KMS-11 (cell line): ENCODE measurements at regions not wholly inside any gene's neighbourhood (a gene's known extent, or its start where the extent isn't known, plus 50 kb on each side); places are given as distances from the start of the nearest gene placed in this dataset.
A peak's percentile ranks its signal among the peaks of the same experiment; 100 is the strongest.
"Not testable (repeated sequence)": the region's sequence is repeated elsewhere in the genome, so short reads cannot be mapped to it uniquely, and the experiment has no call there.

Experiments
- H2AFZ ChIP-seq: fragments of 200-600 bp; sonication (generic); 2 replicates; pipeline ENCODE4 v1.6.1; 2016; ENCODE audit warnings: antibody characterized with exemption, mixed run types, low read depth
- H3K27ac ChIP-seq: fragments of 200-600 bp; sonication (generic); 2 replicates; pipeline ENCODE4 v1.6.1; 2016; ENCODE audit warnings: mild to moderate bottlenecking, mixed run types
- H3K27me3 ChIP-seq: fragments of 200-600 bp; sonication (generic); 2 replicates; pipeline ENCODE4 v1.6.1; 2017; ENCODE audit warnings: mild to moderate bottlenecking, low read depth, mixed run types, moderate library complexity; ENCODE audit not compliant: insufficient read depth
- H3K36me3 ChIP-seq: fragments of 200-600 bp; sonication (generic); 2 replicates; pipeline ENCODE4 v1.6.1; 2017; ENCODE audit warnings: mild to moderate bottlenecking, mixed run types; ENCODE audit not compliant: insufficient read depth
- H3K4me1 ChIP-seq: fragments of 200-600 bp; sonication (generic); 2 replicates; pipeline ENCODE4 v1.6.1; 2016; ENCODE audit warnings: mild to moderate bottlenecking, low read depth, mixed run types; ENCODE audit not compliant: poor library complexity, severe bottlenecking
- H3K4me2 ChIP-seq: fragments of 200-600 bp; sonication (generic); 2 replicates; pipeline ENCODE4 v1.7.0; 2016; ENCODE audit warnings: mild to moderate bottlenecking, mixed run types
- H3K4me3 ChIP-seq: fragments of 200-600 bp; sonication (generic); IDR thresholded peaks from 2 replicates; pipeline ENCODE4 v1.6.1; 2017; ENCODE audit warnings: low read depth, low read length, mixed read lengths; ENCODE audit not compliant: insufficient read depth
- H3K79me2 ChIP-seq: fragments of 200-600 bp; sonication (generic); 2 replicates; pipeline ENCODE4 v1.6.1; 2016; ENCODE audit warnings: low read depth, mixed run types; ENCODE audit not compliant: insufficient read depth
- H3K9ac ChIP-seq: fragments of 200-600 bp; sonication (generic); 2 replicates; pipeline ENCODE4 v1.6.1; 2016; ENCODE audit warnings: mild to moderate bottlenecking, mixed run types
- H4K20me1 ChIP-seq: fragments of 200-600 bp; sonication (generic); 2 replicates; pipeline ENCODE4 v1.6.1; 2016; ENCODE audit warnings: mild to moderate bottlenecking, mixed run types; ENCODE audit not compliant: insufficient read depth
- CTCF ChIP-seq: fragments of 200-600 bp; sonication (generic); conservative IDR thresholded peaks from 2 replicates; pipeline ENCODE4 v1.6.1; 2017; ENCODE audit warnings: low read depth, mild to moderate bottlenecking, antibody characterized with exemption, low read length, moderate library complexity, mixed read lengths

DNA sequence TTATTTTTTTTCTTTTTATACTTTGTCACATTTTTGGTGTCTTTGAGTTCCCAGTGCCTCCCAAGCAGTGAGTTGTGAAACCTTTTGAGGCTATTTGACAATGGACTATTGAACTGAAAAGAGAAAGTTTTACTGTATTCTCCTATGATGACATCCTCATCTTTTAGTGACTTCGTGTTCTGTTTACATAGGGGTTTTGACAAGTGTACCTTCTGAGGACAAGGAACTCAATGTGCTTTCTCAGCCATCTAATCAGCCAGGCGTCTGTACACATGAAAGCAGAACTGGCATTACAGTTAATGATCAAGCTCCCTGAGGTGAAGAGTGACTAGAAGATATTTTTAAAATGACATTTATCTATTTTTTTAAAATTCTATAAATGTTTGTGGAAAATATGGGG is 175.5 kb downstream of the ANXA1 start:
- no peak overlapping the region for H2AFZ ChIP-seq

DNA sequence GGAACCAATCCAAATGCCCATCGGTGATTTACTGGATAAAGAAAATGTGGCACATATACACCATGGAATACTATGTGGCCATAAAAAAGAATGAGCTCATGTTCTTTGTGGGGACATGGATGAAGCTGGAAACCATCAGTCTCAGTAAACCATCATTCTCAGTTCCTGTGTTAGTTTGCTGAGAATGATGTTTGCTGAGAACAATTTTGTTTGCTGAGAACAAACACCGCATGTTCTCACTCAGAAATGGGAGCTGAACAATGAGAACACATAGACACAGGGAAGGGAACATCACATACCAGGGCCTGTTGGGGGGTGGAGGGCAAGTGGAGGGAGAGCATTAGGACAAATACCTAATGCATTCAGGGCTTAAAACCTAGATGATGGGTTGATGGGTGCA is 185.5 kb downstream of the ANXA1 start:
- H3K9ac ChIP-seq, H3K4me2 ChIP-seq, H2AFZ ChIP-seq, H3K36me3 ChIP-seq, H3K27ac ChIP-seq, H4K20me1 ChIP-seq, H3K4me1 ChIP-seq, H3K4me3 ChIP-seq, H3K79me2 ChIP-seq, H3K27me3 ChIP-seq: not testable (repeated sequence)

More for the DNA sequence above, 175.5 kb downstream of the ANXA1 start:
- no peak overlapping the region for H3K4me3 ChIP-seq
- H4K20me1 ChIP-seq, result no peaks in the 10 kb centered on the region
- no peak overlapping the region for H3K9ac ChIP-seq
- H3K79me2 ChIP-seq, result no peaks in the 10 kb centered on the region
- H3K27ac ChIP-seq, result no peak overlapping the region
- H3K4me2 ChIP-seq, result 0 out of 2 replicates have a peak overlapping the region, but pooled peaks have one; percentile 6
- H3K27me3 ChIP-seq, result no peaks in the 10 kb centered on the region
- H3K4me1 ChIP-seq, result peaks cover 29% of the 10 kb centered on the region
- H3K36me3 ChIP-seq, result no peaks in the 10 kb centered on the region
- no peak for TF ChIP-seq CTCF

- no peak for TF ChIP-seq CTCF
- Histone ChIP-seq H4K20me1 (no peaks in the 10 kb centered on the region), H3K4me1 (no peaks in the 10 kb centered on the region), H3K9ac (no peak overlapping the region), H3K36me3 (no peaks in the 10 kb centered on the region), H3K4me3 (no peak overlapping the region), H3K27ac (no peak overlapping the region), H2AFZ (no peak overlapping the region), H3K79me2 (no peaks in the 10 kb centered on the region), H3K4me2 (no peak overlapping the region), H3K27me3 (no peaks in the 10 kb centered on the region)
These were observed 192.4 kb downstream of the ANXA1 start for GRCh38 chr9:73344060-73344459.

- no peak overlapping the region for H3K4me2 ChIP-seq
- H2AFZ ChIP-seq, result no peak overlapping the region
- H3K36me3 ChIP-seq, result no peaks in the 10 kb centered on the region
- H3K9ac ChIP-seq, result no peak overlapping the region
- no peak for TF ChIP-seq CTCF
- no peaks in the 10 kb centered on the region for H3K79me2 ChIP-seq
- no peak overlapping the region for H3K27ac ChIP-seq
- H4K20me1 ChIP-seq, result no peaks in the 10 kb centered on the region
- no peak overlapping the region for H3K4me3 ChIP-seq
- H3K27me3 ChIP-seq, result no peaks in the 10 kb centered on the region
- H3K4me1 ChIP-seq, result no peaks in the 10 kb centered on the region
These were observed 195.5 kb downstream of the ANXA1 start for GRCh38 chr9:73347123-73347522.

GRCh38 chr9:73347720-73348119 is 196.1 kb downstream of the ANXA1 start:
- Histone ChIP-seq H3K9ac (no peak overlapping the region), H3K27ac (no peak overlapping the region), H3K79me2 (no peaks in the 10 kb centered on the region), H3K27me3 (no peaks in the 10 kb centered on the region), H3K4me1 (no peaks in the 10 kb centered on the region), H3K4me2 (no peak overlapping the region), H2AFZ (no peak overlapping the region), H3K4me3 (no peak overlapping the region), H4K20me1 (no peaks in the 10 kb centered on the region), H3K36me3 (no peaks in the 10 kb centered on the region)
- no peak for TF ChIP-seq CTCF
